ENCODE measurements at regions not wholly inside any gene's neighbourhood (a gene's known extent, or its start where the extent isn't known, plus 50 kb on each side); places are given as distances from the start of the nearest gene placed in this dataset.

GRCh38 chr15:97081666-97082226, 751.2 kb downstream of the NR2F2 start:
- Histone ChIP-seq H4K20me1 (ENCODE audit: control insufficient read depth, insufficient read depth, low read depth, low read length) (no peaks in the 10 kb centered on the region), H3K36me3 (ENCODE audit: control insufficient read depth, low read length) (no peaks in the 10 kb centered on the region), H3K4me1 (ENCODE audit: control insufficient read depth, low read length) (no peaks in the 10 kb centered on the region), H3K27ac (ENCODE audit: low read depth, low read length) (no peak overlapping the region), H3K79me2 (ENCODE audit: control insufficient read depth, low read length) (no peaks in the 10 kb centered on the region), H3K9me3 (ENCODE audit: control insufficient read depth, insufficient read depth, low read length) (no peaks in the 10 kb centered on the region), H3K9me2 (replicated peaks; ENCODE audit: control insufficient read depth, low read length) (no peaks in the 10 kb centered on the region), H3F3A (ENCODE audit: control insufficient read depth, insufficient read depth) (no peaks in the 10 kb centered on the region), H3K27me3 (ENCODE audit: control insufficient read depth, low read length) (no peaks in the 10 kb centered on the region), H3K4me3 (ENCODE audit: low read length) (no peak overlapping the region), H3K4me2 (ENCODE audit: low read length) (no peak overlapping the region)
- no peak for TF ChIP-seq EZH2phosphoT487 (IDR thresholded peaks at IDR 0.05; ENCODE audit: borderline replicate concordance, low read length)
- TF ChIP-seq CTCF (IDR thresholded peaks at IDR 0.05; ENCODE audit: low read depth, low read length, poor library complexity, severe bottlenecking): no peak

GRCh38 chr15:97082830-97083229, 752.3 kb downstream of the NR2F2 start:
- Histone ChIP-seq H3K4me2 (ENCODE audit: low read length) (no peak overlapping the region), H3K4me3 (ENCODE audit: low read length) (no peak overlapping the region), H4K20me1 (ENCODE audit: control insufficient read depth, insufficient read depth, low read depth, low read length) (no peaks in the 10 kb centered on the region), H3K4me1 (ENCODE audit: control insufficient read depth, low read length) (no peaks in the 10 kb centered on the region), H3K79me2 (ENCODE audit: control insufficient read depth, low read length) (no peaks in the 10 kb centered on the region), H3K9me3 (ENCODE audit: control insufficient read depth, insufficient read depth, low read length) (no peaks in the 10 kb centered on the region), H3K27me3 (ENCODE audit: control insufficient read depth, low read length) (no peaks in the 10 kb centered on the region), H3K27ac (ENCODE audit: low read depth, low read length) (no peak overlapping the region), H3K36me3 (ENCODE audit: control insufficient read depth, low read length) (no peaks in the 10 kb centered on the region), H3F3A (ENCODE audit: control insufficient read depth, insufficient read depth) (no peaks in the 10 kb centered on the region), H3K9me2 (replicated peaks; ENCODE audit: control insufficient read depth, low read length) (no peaks in the 10 kb centered on the region)
- no peak for TF ChIP-seq EZH2phosphoT487 (IDR thresholded peaks at IDR 0.05; ENCODE audit: borderline replicate concordance, low read length)
- TF ChIP-seq CTCF (IDR thresholded peaks at IDR 0.05; ENCODE audit: low read depth, low read length, poor library complexity, severe bottlenecking): no peak

GRCh38 chr15:97084650-97085049, 754.1 kb downstream of the NR2F2 start:
- no peaks in the 10 kb centered on the region for H3K27me3 ChIP-seq (ENCODE audit: control insufficient read depth, low read length)
- H3F3A ChIP-seq (ENCODE audit: control insufficient read depth, insufficient read depth): no peaks in the 10 kb centered on the region
- no peaks in the 10 kb centered on the region for H4K20me1 ChIP-seq (ENCODE audit: control insufficient read depth, insufficient read depth, low read depth, low read length)
- no peak for TF ChIP-seq EZH2phosphoT487 (IDR thresholded peaks at IDR 0.05; ENCODE audit: borderline replicate concordance, low read length)
- TF ChIP-seq CTCF (IDR thresholded peaks at IDR 0.05; ENCODE audit: low read depth, low read length, poor library complexity, severe bottlenecking): no peak
- no peak overlapping the region for H3K4me2 ChIP-seq (ENCODE audit: low read length)
- H3K9me3 ChIP-seq (ENCODE audit: control insufficient read depth, insufficient read depth, low read length): no peaks in the 10 kb centered on the region
- H3K27ac ChIP-seq (ENCODE audit: low read depth, low read length): no peak overlapping the region
- no peaks in the 10 kb centered on the region for H3K79me2 ChIP-seq (ENCODE audit: control insufficient read depth, low read length)
- H3K36me3 ChIP-seq (ENCODE audit: control insufficient read depth, low read length): no peaks in the 10 kb centered on the region
- no peaks in the 10 kb centered on the region for H3K9me2 ChIP-seq (replicated peaks; ENCODE audit: control insufficient read depth, low read length)
- H3K4me1 ChIP-seq (ENCODE audit: control insufficient read depth, low read length): no peaks in the 10 kb centered on the region
- no peak overlapping the region for H3K4me3 ChIP-seq (ENCODE audit: low read length)
